ENCODE measurements at regions not wholly inside any gene's neighbourhood (a gene's known extent, or its start where the extent isn't known, plus 50 kb on each side); places are given as distances from the start of the nearest gene placed in this dataset.

DNA sequence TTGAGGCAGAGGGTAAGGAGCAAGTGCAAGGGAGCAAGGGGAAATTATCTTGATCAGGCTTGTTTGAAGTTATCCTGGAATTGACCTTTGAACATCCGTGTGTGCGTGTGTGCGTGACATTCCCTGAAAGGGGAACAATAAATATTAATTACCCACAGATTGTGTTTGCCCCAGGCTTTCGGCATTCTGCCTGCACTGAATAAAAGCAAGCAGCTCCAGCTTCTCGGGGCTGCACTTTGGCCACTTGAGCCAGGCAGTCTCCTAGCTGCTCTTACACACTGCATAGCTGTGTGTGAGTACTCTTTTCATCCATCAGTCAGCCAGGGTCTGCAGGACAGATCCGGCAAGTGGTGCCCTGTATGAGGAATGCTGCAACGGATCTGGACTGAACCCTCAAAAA is 107.7 kb upstream of the BTN3A2 start:
- no peak overlapping the region for H3K4me3 ChIP-seq (ENCODE audit: low read depth, poor library complexity, severe bottlenecking)
- intact Hi-C loops (cut with DNase I; ENCODE audit: low total_unique reads) = no loop called here
- TF ChIP-seq, protein P1, sequence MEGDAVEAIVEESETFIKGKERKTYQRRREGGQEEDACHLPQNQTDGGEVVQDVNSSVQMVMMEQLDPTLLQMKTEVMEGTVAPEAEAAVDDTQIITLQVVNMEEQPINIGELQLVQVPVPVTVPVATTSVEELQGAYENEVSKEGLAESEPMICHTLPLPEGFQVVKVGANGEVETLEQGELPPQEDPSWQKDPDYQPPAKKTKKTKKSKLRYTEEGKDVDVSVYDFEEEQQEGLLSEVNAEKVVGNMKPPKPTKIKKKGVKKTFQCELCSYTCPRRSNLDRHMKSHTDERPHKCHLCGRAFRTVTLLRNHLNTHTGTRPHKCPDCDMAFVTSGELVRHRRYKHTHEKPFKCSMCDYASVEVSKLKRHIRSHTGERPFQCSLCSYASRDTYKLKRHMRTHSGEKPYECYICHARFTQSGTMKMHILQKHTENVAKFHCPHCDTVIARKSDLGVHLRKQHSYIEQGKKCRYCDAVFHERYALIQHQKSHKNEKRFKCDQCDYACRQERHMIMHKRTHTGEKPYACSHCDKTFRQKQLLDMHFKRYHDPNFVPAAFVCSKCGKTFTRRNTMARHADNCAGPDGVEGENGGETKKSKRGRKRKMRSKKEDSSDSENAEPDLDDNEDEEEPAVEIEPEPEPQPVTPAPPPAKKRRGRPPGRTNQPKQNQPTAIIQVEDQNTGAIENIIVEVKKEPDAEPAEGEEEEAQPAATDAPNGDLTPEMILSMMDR (IDR thresholded peaks at IDR 0.05) = no peak
- TF ChIP-seq POLR2A (IDR thresholded peaks at IDR 0.05) = no peak
- no peak for DNase-seq (ENCODE audit: low spot score in 2 of 2)
- WGBS, 2 donors = 44 to 45% methylated on average over 7 of the region's 7 CpGs

DNA sequence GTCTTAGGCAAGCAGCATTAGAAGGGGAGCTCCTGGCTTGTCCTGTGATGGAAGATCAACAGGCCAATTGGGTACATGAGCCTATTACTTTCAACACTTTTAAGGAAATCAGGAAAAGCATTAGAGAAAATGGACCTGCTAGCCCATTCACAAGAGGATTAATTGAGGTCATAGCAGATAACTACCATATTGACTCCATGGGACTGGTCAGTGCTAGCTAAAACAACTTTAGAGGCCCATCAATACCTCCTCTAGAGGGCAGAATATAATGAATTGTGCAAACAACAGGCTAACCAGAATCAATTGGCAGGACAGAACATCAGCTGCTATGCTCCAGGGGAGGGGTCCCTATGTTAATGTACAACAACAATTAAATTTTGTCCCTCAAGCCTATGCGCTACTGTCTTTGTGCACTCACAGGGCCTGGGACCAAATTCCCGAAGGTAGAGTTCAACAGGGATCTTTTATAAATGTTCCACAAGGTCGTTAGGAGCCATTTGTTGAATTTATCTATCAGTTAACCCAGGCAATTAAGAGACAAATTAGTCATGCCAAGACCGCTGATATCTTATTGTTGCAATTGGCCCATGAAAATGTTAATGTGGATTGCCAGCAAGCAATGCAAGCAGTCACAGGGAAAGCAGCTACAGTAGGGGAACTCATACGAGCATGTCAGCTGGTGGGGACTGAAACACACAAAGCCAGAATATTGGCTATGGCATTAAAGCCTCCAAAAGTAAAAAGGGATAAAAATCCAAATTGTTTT is 106.6 kb upstream of the BTN3A2 start:
- 90% methylated on average over 5 of the region's 5 CpGs for WGBS, 2 donors
- intact Hi-C loops (cut with DNase I; ENCODE audit: low total_unique reads) = no loop called here
- DNase-seq (ENCODE audit: low spot score in 2 of 2) = no peak
- TF ChIP-seq, protein P1 (IDR thresholded peaks at IDR 0.05) = no peak
- TF ChIP-seq POLR2A (IDR thresholded peaks at IDR 0.05) = no peak
- no peak overlapping the region for H3K4me3 ChIP-seq (ENCODE audit: low read depth, poor library complexity, severe bottlenecking)

DNA sequence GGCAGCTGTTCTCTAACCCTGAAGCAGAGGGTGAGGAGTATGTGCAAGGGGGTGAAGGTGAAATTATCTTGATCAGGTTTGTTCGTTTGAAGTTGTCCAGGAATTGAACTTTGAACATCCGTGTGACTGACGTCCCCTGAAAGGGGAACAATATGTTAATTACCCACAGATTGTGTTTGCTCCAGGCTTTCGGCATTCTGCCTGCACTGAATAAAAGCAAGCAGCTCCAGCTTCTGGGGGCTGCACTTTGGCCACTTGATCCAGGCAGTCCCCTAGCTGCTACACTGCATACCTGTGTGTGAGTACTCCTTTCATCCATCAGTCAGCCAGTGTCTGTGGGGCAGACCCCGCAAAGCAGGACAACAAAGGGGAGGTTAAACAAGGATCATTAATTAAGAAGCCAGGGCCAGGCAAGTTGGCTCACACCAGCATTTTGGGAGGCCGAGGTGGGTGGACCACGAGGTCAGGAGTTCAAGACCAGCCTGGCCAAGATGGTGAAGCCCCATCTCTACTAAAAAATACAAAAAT is 104.8 kb upstream of the BTN3A2 start:
- WGBS, 2 donors = 74 to 86% methylated on average over 7 of the region's 7 CpGs

DNA sequence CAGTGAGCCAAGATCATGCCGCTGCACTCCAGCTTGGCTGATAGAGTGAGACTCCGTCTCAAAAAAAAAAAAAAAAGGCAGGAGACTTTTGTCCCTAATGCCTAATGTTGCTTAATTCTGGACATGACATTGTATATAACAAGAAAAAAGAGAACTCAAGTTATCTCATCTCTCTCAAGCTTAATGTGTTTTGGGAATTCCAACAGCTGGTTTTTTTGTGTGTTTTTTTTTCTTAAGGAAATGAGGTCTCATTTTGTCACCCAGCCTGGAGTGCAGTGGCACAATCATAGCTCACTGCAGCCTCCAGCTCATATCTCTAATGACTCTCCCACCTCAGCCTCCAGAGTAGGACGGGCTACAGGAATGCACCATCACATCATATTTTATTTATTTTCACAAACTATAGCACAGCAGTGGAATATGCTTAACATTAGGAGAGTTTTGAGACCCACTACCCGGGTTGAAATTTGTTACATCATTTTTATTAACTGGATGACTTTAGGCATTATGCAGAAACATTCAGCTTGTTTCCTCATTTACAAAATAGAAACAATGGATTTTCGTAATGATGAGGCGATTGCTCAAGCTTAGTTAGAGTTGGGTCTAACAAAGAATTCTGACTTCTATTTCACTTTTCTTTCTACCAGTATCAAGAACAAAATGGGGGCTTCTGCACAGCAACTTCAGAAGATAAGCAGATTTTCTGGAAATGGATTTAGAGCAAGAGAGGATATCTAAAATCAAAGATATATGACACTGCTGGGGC is 104.1 kb upstream of the BTN3A2 start:
- no peak for DNase-seq (ENCODE audit: low spot score in 2 of 2)
- TF ChIP-seq POLR2A (IDR thresholded peaks at IDR 0.05) = no peak
- intact Hi-C loops (cut with DNase I; ENCODE audit: low total_unique reads) = no loop called here
- 83 to 86% methylated on average over 6 of the region's 6 CpGs for WGBS, 2 donors
- no peak overlapping the region for H3K4me3 ChIP-seq (ENCODE audit: low read depth, poor library complexity, severe bottlenecking)

More for the DNA sequence above, 104.8 kb upstream of the BTN3A2 start:
- no peak for TF ChIP-seq POLR2A (IDR thresholded peaks at IDR 0.05)
- TF ChIP-seq, protein P1 (IDR thresholded peaks at IDR 0.05) = no peak
- no peak for DNase-seq (ENCODE audit: low spot score in 2 of 2)
- no peak overlapping the region for H3K4me3 ChIP-seq (ENCODE audit: low read depth, poor library complexity, severe bottlenecking)
- intact Hi-C loops (cut with DNase I; ENCODE audit: low total_unique reads) = no loop called here

DNA sequence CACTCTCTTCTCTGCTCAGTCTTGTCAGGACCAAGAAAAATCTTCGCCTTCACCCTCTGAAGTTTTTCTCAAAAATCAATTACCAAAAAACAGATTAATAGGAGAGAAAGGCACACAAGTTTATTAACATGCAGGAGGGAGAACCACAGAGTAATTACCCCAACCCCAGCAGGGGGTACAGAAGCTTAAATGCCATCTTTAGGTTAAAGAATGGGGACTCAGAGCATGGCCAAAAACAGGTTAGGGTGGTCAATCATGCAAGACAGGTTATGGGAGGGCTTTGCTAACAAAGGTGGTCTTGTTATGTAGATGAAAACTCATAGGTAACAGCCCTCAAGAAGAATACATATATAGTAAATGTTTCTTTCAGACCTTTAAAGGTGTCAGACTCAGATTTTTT is 100.5 kb upstream of the BTN3A2 start:
- H3K4me3 ChIP-seq (ENCODE audit: low read depth, poor library complexity, severe bottlenecking) = no peak overlapping the region
- intact Hi-C loops (cut with DNase I; ENCODE audit: low total_unique reads) = no loop called here
- DNase-seq (ENCODE audit: low spot score in 2 of 2) = no peak
- WGBS, 2 donors = 95 to 96% methylated on average over 1 of the region's 1 CpG
- TF ChIP-seq, protein P1 (IDR thresholded peaks at IDR 0.05) = no peak
- no peak for TF ChIP-seq POLR2A (IDR thresholded peaks at IDR 0.05)

DNA sequence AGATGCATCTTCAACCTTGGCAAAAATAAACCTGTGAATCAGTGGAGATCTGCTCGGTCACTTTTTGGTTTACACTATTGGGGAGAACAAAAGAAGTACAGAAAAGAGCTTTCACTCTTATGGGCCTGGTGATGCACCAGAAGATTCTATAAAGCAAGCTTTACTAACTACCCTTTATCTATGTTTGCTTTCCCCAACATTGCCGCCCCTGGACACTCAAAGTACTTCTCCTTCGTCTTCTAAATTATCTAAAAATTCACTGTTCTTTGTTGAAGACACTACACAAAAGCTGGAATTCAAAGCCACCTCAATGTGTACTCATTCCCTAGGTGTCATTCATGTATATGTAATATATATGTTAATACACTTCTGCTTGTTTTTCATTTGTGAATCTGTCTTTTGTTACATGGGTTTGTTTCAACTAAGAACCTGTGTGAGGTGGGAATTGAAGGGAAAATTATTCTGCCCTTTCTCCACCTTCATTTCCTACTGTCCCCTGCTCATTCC is 97.9 kb upstream of the BTN3A2 start:
- no peak overlapping the region for H3K4me3 ChIP-seq (ENCODE audit: low read depth, poor library complexity, severe bottlenecking)
- 87 to 92% methylated on average over 3 of the region's 3 CpGs for WGBS, 2 donors
- DNase-seq (ENCODE audit: low spot score in 2 of 2) = no peak
- intact Hi-C loops (cut with DNase I; ENCODE audit: low total_unique reads) = no loop called here
- TF ChIP-seq POLR2A (IDR thresholded peaks at IDR 0.05) = no peak
- TF ChIP-seq, protein P1 (IDR thresholded peaks at IDR 0.05) = no peak
